WTC11 (cell line): ENCODE measurements at regions not wholly inside any gene's neighbourhood (a gene's known extent, or its start where the extent isn't known, plus 50 kb on each side); places are given as distances from the start of the nearest gene placed in this dataset.
A peak's percentile ranks its signal among the peaks of the same experiment; 100 is the strongest.

ENCODE experiments used
- ATAC-seq: fragments of 200-7000 bp; cut with Tn5 transposase; 2 replicates; pipeline ENCODE4 v1.10.0; 2021; ENCODE audit warnings: mild to moderate bottlenecking, moderate library complexity
- CTCF ChIA-PET: fragments of 300-600 bp; sonication (Branson Sonifier 250); formaldehyde crosslinking; loops from one replicate; lab custom pipeline; 2021; ENCODE audit warnings: antibody characterized with exemption; lab: Charles Lee
- POLR2A ChIA-PET: fragments of 350-600 bp; sonication (Branson Sonifier 250); formaldehyde crosslinking; loops from one replicate; lab custom pipeline; 2021; ENCODE audit warnings: antibody characterized with exemption; lab: Charles Lee
- DNase-seq: peaks from one replicate; pipeline ENCODE4 v3.0.0; 2021; ENCODE audit warnings: low spot score
- H3K27ac Mint-ChIP-seq: 2 replicates; pipeline ENCODE4 v1.8.0; 2021; ENCODE audit warnings: mixed read lengths
- H3K27me3 Mint-ChIP-seq: 2 replicates; pipeline ENCODE4 v1.8.0; 2021; ENCODE audit warnings: low read depth, mild to moderate bottlenecking, moderate library complexity, mixed read lengths
- H3K36me3 Mint-ChIP-seq: 2 replicates; pipeline ENCODE4 v1.8.0; 2021; ENCODE audit warnings: mixed read lengths
- H3K4me1 Mint-ChIP-seq: 2 replicates; pipeline ENCODE4 v1.8.0; 2022; ENCODE audit warnings: mixed read lengths
- H3K4me3 Mint-ChIP-seq: 2 replicates; pipeline ENCODE4 v1.8.0; 2021; ENCODE audit warnings: mild to moderate bottlenecking, moderate library complexity, mixed read lengths
- H3K9me3 Mint-ChIP-seq: 2 replicates; pipeline ENCODE4 v1.8.0; 2021; ENCODE audit warnings: mixed read lengths
- E2F1 ChIP-seq: sonication (generic); formaldehyde crosslinking; IDR thresholded peaks from 2 replicates; pipeline ENCODE4 v1.8.0; 2022; ENCODE audit warnings: mild to moderate bottlenecking, missing genetic modification reagents
- ELF4 ChIP-seq: sonication (generic); formaldehyde crosslinking; IDR thresholded peaks from 2 replicates; pipeline ENCODE4 v1.8.1; 2022; ENCODE audit warnings: low read depth, mild to moderate bottlenecking, moderate library complexity, missing genetic modification reagents
- FOXK1 ChIP-seq: sonication (generic); formaldehyde crosslinking; IDR thresholded peaks from 2 replicates; pipeline ENCODE4 v1.8.0; 2022; ENCODE audit warnings: mild to moderate bottlenecking, moderate library complexity, missing genetic modification reagents
- FOXP1 ChIP-seq: sonication (generic); formaldehyde crosslinking; IDR thresholded peaks from 2 replicates; pipeline ENCODE4 v1.8.0; 2022; ENCODE audit warnings: missing genetic modification reagents, mild to moderate bottlenecking, moderate library complexity, borderline replicate concordance
- GABPB1 ChIP-seq: sonication (generic); formaldehyde crosslinking; IDR thresholded peaks from 2 replicates; pipeline ENCODE4 v1.8.1; 2023; ENCODE audit warnings: mild to moderate bottlenecking, missing genetic modification reagents
- HMGA2 ChIP-seq: fragments of 250-450 bp; sonication (Bioruptor Pico); IDR thresholded peaks from 2 replicates; pipeline ENCODE4 v1.4.0; 2021; ENCODE audit warnings: mild to moderate bottlenecking, moderate library complexity
- NFE2L1 ChIP-seq: sonication (generic); formaldehyde crosslinking; IDR thresholded peaks from 2 replicates; pipeline ENCODE4 v1.8.1; 2023; ENCODE audit warnings: missing genetic modification reagents
- NR1H2 ChIP-seq: sonication (generic); formaldehyde crosslinking; IDR thresholded peaks from 2 replicates; pipeline ENCODE4 v1.9.0; 2021; ENCODE audit warnings: mild to moderate bottlenecking, moderate library complexity, missing genetic modification reagents
- PREB ChIP-seq: sonication (generic); formaldehyde crosslinking; IDR thresholded peaks from 2 replicates; pipeline ENCODE4 v1.8.1; 2022; ENCODE audit warnings: mild to moderate bottlenecking, missing genetic modification reagents, moderate library complexity, borderline replicate concordance
- PRRX2 ChIP-seq: fragments of 250-450 bp; sonication (Bioruptor Pico); IDR thresholded peaks from 2 replicates; pipeline ENCODE4 v1.8.0; 2021; ENCODE audit warnings: mild to moderate bottlenecking
- RORB ChIP-seq: fragments of 250-450 bp; sonication (Bioruptor Pico); IDR thresholded peaks from 2 replicates; pipeline ENCODE4 v1.9.0; 2021; ENCODE audit warnings: mild to moderate bottlenecking
- SMAD3 ChIP-seq: sonication (generic); formaldehyde crosslinking; IDR thresholded peaks from 2 replicates; pipeline ENCODE4 v1.8.0; 2022; ENCODE audit warnings: missing genetic modification reagents, mild to moderate bottlenecking, borderline replicate concordance
- SMAD4 ChIP-seq: sonication (generic); formaldehyde crosslinking; IDR thresholded peaks from 2 replicates; pipeline ENCODE4 v1.8.0; 2022; ENCODE audit warnings: mild to moderate bottlenecking, missing genetic modification reagents
- STAT6 ChIP-seq: sonication (generic); formaldehyde crosslinking; conservative IDR thresholded peaks from 2 replicates; pipeline ENCODE4 v1.8.1; 2023; ENCODE audit warnings: mild to moderate bottlenecking, low read depth, missing genetic modification reagents, moderate library complexity
- TCF7 ChIP-seq: sonication (generic); formaldehyde crosslinking; IDR thresholded peaks from 2 replicates; pipeline ENCODE4 v1.8.0; 2022; ENCODE audit warnings: mild to moderate bottlenecking, low read depth, missing genetic modification reagents, moderate library complexity
- ZBTB21 ChIP-seq: sonication (generic); formaldehyde crosslinking; IDR thresholded peaks from 2 replicates; pipeline ENCODE4 v1.8.1; 2023; ENCODE audit warnings: mild to moderate bottlenecking, missing genetic modification reagents, borderline replicate concordance
- ZNF138 ChIP-seq: sonication (generic); formaldehyde crosslinking; conservative IDR thresholded peaks from 2 replicates; pipeline ENCODE4 v1.8.1; 2022; ENCODE audit warnings: mild to moderate bottlenecking, moderate library complexity, missing genetic modification reagents
- ZNF317 ChIP-seq: sonication (generic); formaldehyde crosslinking; IDR thresholded peaks from 2 replicates; pipeline ENCODE4 v1.8.1; 2023; ENCODE audit warnings: low read depth, mild to moderate bottlenecking, moderate library complexity, missing genetic modification reagents, borderline replicate concordance

GRCh38 chr13:51520524-51520923 is 63.7 kb upstream of the WDFY2 start:
- Mint-ChIP-seq H3K27me3 (0 out of 2 replicates have a peak, but pooled peaks cover 3% of the 10 kb centered on the region), H3K9me3 (peaks cover 13% of the 10 kb centered on the region), H3K4me3 (no peak overlapping the region), H3K4me1 (no peaks in the 10 kb centered on the region), H3K36me3 (peaks cover 7% of the 10 kb centered on the region), H3K27ac (no peak overlapping the region)
- TF ChIP-seq RORB (CRISPR knock-in tag) (no peak), E2F1 (CRISPR knock-in tag) (no peak), TCF7 (CRISPR knock-in tag) (no peak), GABPB1 (CRISPR knock-in tag) (no peak), NR1H2 (no peak), SMAD4 (no peak), ZBTB21 (CRISPR knock-in tag) (no peak), SMAD3 (CRISPR knock-in tag) (no peak), FOXK1 (CRISPR knock-in tag) (no peak), PREB (CRISPR knock-in tag) (no peak), HMGA2 (no peak), FOXP1 (CRISPR knock-in tag) (no peak), ZNF138 (CRISPR knock-in tag) (no peak), ELF4 (no peak), NFE2L1 (CRISPR knock-in tag) (no peak)
- DNase-seq (no peak), ATAC-seq (no peak)
- ChIA-PET POLR2A (interaction anchor here (0.9 to 1.3 kb wide), 2 partner anchors 63 to 67 kb away, joined by 3 read pairs; partner anchors contain the start of gene INTS6), CTCF (interaction anchor here (0.7 kb wide), 1 partner anchor 395 kb away, joined by 3 read pairs; no protein-coding TSS in a partner anchor)

GRCh38 chr13:51523082-51523518 is 61.2 kb upstream of the WDFY2 start:
- ATAC-seq = peak; percentile 41; the same call in 1 of the 2 replicates
- TF ChIP-seq ZNF317 (CRISPR knock-in tag) (no peak), ZBTB21 (CRISPR knock-in tag) (no peak), PRRX2 (CRISPR knock-in tag) (no peak), GABPB1 (CRISPR knock-in tag) (peak; percentile 27; the same call in 1 of the 2 replicates)
- H3K4me1 Mint-ChIP-seq = no peaks in the 10 kb centered on the region
- POLR2A ChIA-PET = no interaction called here
- DNase-seq = no peak
- peaks cover 8% of the 10 kb centered on the region; the same call in 1 of the 2 replicates for H3K9me3 Mint-ChIP-seq
- no peaks in the 10 kb centered on the region for H3K36me3 Mint-ChIP-seq
- no peak overlapping the region; the same call in 1 of the 2 replicates for H3K27ac Mint-ChIP-seq
- H3K27me3 Mint-ChIP-seq = peaks cover 6% of the 10 kb centered on the region; the same call in 1 of the 2 replicates
- CTCF ChIA-PET = no interaction called here
- no peak overlapping the region for H3K4me3 Mint-ChIP-seq

- DNase-seq = no peak
- H3K4me3 Mint-ChIP-seq = no peak overlapping the region
- H3K36me3 Mint-ChIP-seq = no peaks in the 10 kb centered on the region
- H3K9me3 Mint-ChIP-seq = peaks cover 8% of the 10 kb centered on the region
- H3K27me3 Mint-ChIP-seq = peaks cover 6% of the 10 kb centered on the region; the same call in 1 of the 2 replicates
- TF ChIP-seq STAT6 (CRISPR knock-in tag) (no peak), GABPB1 (CRISPR knock-in tag) (peak; percentile 100)
- POLR2A ChIA-PET = no interaction called here
- H3K27ac Mint-ChIP-seq = no peak overlapping the region
- no peaks in the 10 kb centered on the region for H3K4me1 Mint-ChIP-seq
- CTCF ChIA-PET = interaction anchor here (0.8 kb wide), 1 partner anchor 273 kb away, joined by 3 read pairs; no protein-coding TSS in a partner anchor
- ATAC-seq = no peak
Measured at GRCh38 chr13:51524312-51524711, 60.0 kb upstream of the WDFY2 start.
